Keratinocyte (primary cell): ENCODE measurements at regions not wholly inside any gene's neighbourhood (a gene's known extent, or its start where the extent isn't known, plus 50 kb on each side); places are given as distances from the start of the nearest gene placed in this dataset.

ENCODE experiments used
- DNase-seq: peaks from one replicate; pipeline ENCODE4 v3.0.0-alpha.2; 2011; ENCODE audit warnings: low read depth, missing footprints, low spot score
- FAIRE-seq: peaks from 2 replicates; lab custom pipeline; 2011; peaks lifted over from hg19 to GRCh38; lab: Jason Lieb, UNC
- H2AFZ ChIP-seq: 2 replicates; pipeline ENCODE4 v1.6.0; 2012; ENCODE audit warnings: low read length, control low read depth, inconsistent platforms; ENCODE audit not compliant: control insufficient read depth
- H3K27ac ChIP-seq: 2 replicates; pipeline ENCODE4 v1.5.1; 2011; ENCODE audit warnings: low read length; ENCODE audit not compliant: control insufficient read depth, insufficient read depth
- H3K27me3 ChIP-seq: 3 replicates; pipeline ENCODE4 v1.6.0; 2011; ENCODE audit warnings: low read length; ENCODE audit not compliant: control insufficient read depth, insufficient read depth; ENCODE audit errors: extremely low read depth
- H3K36me3 ChIP-seq, 2 experiments: 2 replicates in 1 of 2; 3 replicates in 1 of 2; pipeline ENCODE4 v1.5.1; 2011; ENCODE audit warnings: low read length in 2 of 2, mild to moderate bottlenecking in 1 of 2; ENCODE audit not compliant: control insufficient read depth in 2 of 2, insufficient read depth in 2 of 2; ENCODE audit errors: extremely low read depth in 1 of 2
- H3K4me1 ChIP-seq: 3 replicates; pipeline ENCODE4 v1.5.1; 2011; ENCODE audit warnings: low read length; ENCODE audit not compliant: control insufficient read depth, insufficient read depth; ENCODE audit errors: extremely low read depth
- H3K4me2 ChIP-seq: 3 replicates; pipeline ENCODE4 v1.6.0; 2011; ENCODE audit warnings: low read depth, low read length; ENCODE audit not compliant: control insufficient read depth, insufficient read depth; ENCODE audit errors: extremely low read depth
- H3K4me3 ChIP-seq, 3 experiments: fragments of 200-600 bp in 1 of 3; sonication (generic) in 1 of 3; 2 replicates in 2 of 3; 3 replicates in 1 of 3; pipeline ENCODE4 v1.5.1; 2011 to 2016; ENCODE audit warnings: low read length in 3 of 3, mild to moderate bottlenecking in 3 of 3, control low read depth in 2 of 3, inconsistent platforms in 1 of 3, low read depth in 1 of 3, mixed read lengths in 1 of 3, mixed run types in 1 of 3, moderate library complexity in 1 of 3; ENCODE audit not compliant: control insufficient read depth in 2 of 3, insufficient read depth in 2 of 3; ENCODE audit errors: extremely low read depth in 1 of 3
- H3K79me2 ChIP-seq: 2 replicates; pipeline ENCODE4 v1.6.0; 2012; ENCODE audit warnings: low read length; ENCODE audit not compliant: control insufficient read depth, insufficient read depth
- H3K9ac ChIP-seq: 3 replicates; pipeline ENCODE4 v1.6.0; 2011; ENCODE audit warnings: low read length; ENCODE audit not compliant: control insufficient read depth, insufficient read depth; ENCODE audit errors: extremely low read depth
- H3K9me1 ChIP-seq: 3 replicates; pipeline ENCODE4 v1.6.0; 2011; ENCODE audit warnings: low read length; ENCODE audit not compliant: control insufficient read depth, insufficient read depth; ENCODE audit errors: extremely low read depth
- H3K9me3 ChIP-seq: 2 replicates; pipeline ENCODE4 v1.5.1; 2012; ENCODE audit warnings: low read depth, low read length; ENCODE audit not compliant: control insufficient read depth
- H4K20me1 ChIP-seq: 3 replicates; pipeline ENCODE4 v1.6.0; 2011; ENCODE audit warnings: low read length; ENCODE audit not compliant: control insufficient read depth, insufficient read depth; ENCODE audit errors: extremely low read depth
- CTCF ChIP-seq, 3 experiments: IDR thresholded peaks in 1 of 3; conservative IDR thresholded peaks in 1 of 3; optimal IDR thresholded peaks in 1 of 3; 2 replicates in 2 of 3; 3 replicates in 1 of 3; pipeline versions ENCODE3 to v1.5.1; 2011; ENCODE audit warnings: low read length in 3 of 3, mild to moderate bottlenecking in 3 of 3, moderate library complexity in 2 of 3, control low read depth in 1 of 3, inconsistent platforms in 1 of 3; ENCODE audit not compliant: insufficient read depth in 2 of 3; ENCODE audit errors: extremely low read depth in 1 of 3
- EZH2 ChIP-seq: IDR thresholded peaks from one replicate; pipeline ENCODE4 v1.6.1; 2012; ENCODE audit warnings: inconsistent platforms, mild to moderate bottlenecking, low read length, moderate library complexity
- dilution Hi-C: fragments of 300-500 bp; cut with MboI; formaldehyde crosslinking; loops from one replicate; pipeline ENCODE4 v1.7.0; 2020; ENCODE audit warnings: low sequenced_read_pairs; ENCODE audit not compliant: extremely low pct_ligation_motif_present

- FAIRE-seq, result no peak
- H4K20me1 ChIP-seq, result no peaks in the 10 kb centered on the region
- H3K79me2 ChIP-seq, result no peaks in the 10 kb centered on the region
- H3K4me2 ChIP-seq, result no peak overlapping the region
- H3K9me1 ChIP-seq, result no peaks in the 10 kb centered on the region
- H3K4me1 ChIP-seq, result no peaks in the 10 kb centered on the region
- H3K27me3 ChIP-seq, result no peaks in the 10 kb centered on the region
- no peak for DNase-seq
- no peak overlapping the region for H3K9ac ChIP-seq
- no peaks in the 10 kb centered on the region for H3K36me3 ChIP-seq
- H3K4me3 ChIP-seq, result no peak overlapping the region
- no peak overlapping the region for H3K27ac ChIP-seq
- dilution Hi-C loops, result no loop called here
- no peak for TF ChIP-seq EZH2
- no peak for TF ChIP-seq CTCF (optimal IDR thresholded peaks at IDR 0.05 in 1 of 3, IDR thresholded peaks at IDR 0.05 in 1 of 3, conservative IDR thresholded peaks at IDR 0.05 in 1 of 3; ENCODE audit: extremely low read depth in 1 of 3, insufficient read depth in 2 of 3, low read length in 3 of 3)
- no peaks in the 10 kb centered on the region for H3K9me3 ChIP-seq
- no peak overlapping the region for H2AFZ ChIP-seq
These were observed 938.1 kb upstream of the SLC39A10 start for GRCh38 chr2:194718881-194719280.

- DNase-seq, result no peak
- Histone ChIP-seq H3K9me3 (no peaks in the 10 kb centered on the region), H3K9ac (no peak overlapping the region), H3K79me2 (no peaks in the 10 kb centered on the region), H2AFZ (no peak overlapping the region), H3K27me3 (no peaks in the 10 kb centered on the region), H3K4me2 (no peak overlapping the region), H3K36me3 (no peaks in the 10 kb centered on the region), H3K9me1 (no peaks in the 10 kb centered on the region), H3K27ac (no peak overlapping the region), H3K4me3 (no peak overlapping the region), H3K4me1 (no peaks in the 10 kb centered on the region), H4K20me1 (no peaks in the 10 kb centered on the region)
- FAIRE-seq, result no peak
- TF ChIP-seq EZH2, result no peak
- dilution Hi-C loops, result no loop called here
These were observed 942.5 kb upstream of the SLC39A10 start for GRCh38 chr2:194714541-194714940.

GRCh38 chr2:194709840-194710239 is 947.2 kb upstream of the SLC39A10 start:
- no peak overlapping the region for H3K4me3 ChIP-seq
- FAIRE-seq, result no peak
- no peaks in the 10 kb centered on the region for H3K4me1 ChIP-seq
- no peak overlapping the region for H3K4me2 ChIP-seq
- TF ChIP-seq EZH2, result no peak
- TF ChIP-seq CTCF (optimal IDR thresholded peaks at IDR 0.05 in 1 of 3, IDR thresholded peaks at IDR 0.05 in 1 of 3, conservative IDR thresholded peaks at IDR 0.05 in 1 of 3; ENCODE audit: extremely low read depth in 1 of 3, insufficient read depth in 2 of 3, low read length in 3 of 3), result no peak
- H3K27me3 ChIP-seq, result no peaks in the 10 kb centered on the region
- no peak overlapping the region for H3K9ac ChIP-seq
- no peak for DNase-seq
- H3K36me3 ChIP-seq, result no peaks in the 10 kb centered on the region
- no peak overlapping the region for H3K27ac ChIP-seq
- H3K9me3 ChIP-seq, result no peaks in the 10 kb centered on the region
- no peaks in the 10 kb centered on the region for H3K9me1 ChIP-seq
- no peak overlapping the region for H2AFZ ChIP-seq
- dilution Hi-C loops, result no loop called here
- no peaks in the 10 kb centered on the region for H4K20me1 ChIP-seq
- no peaks in the 10 kb centered on the region for H3K79me2 ChIP-seq
